ENCODE measurements at regions not wholly inside any gene's neighbourhood (a gene's known extent, or its start where the extent isn't known, plus 50 kb on each side); places are given as distances from the start of the nearest gene placed in this dataset.
"Not testable (repeated sequence)": the region's sequence is repeated elsewhere in the genome, so short reads cannot be mapped to it uniquely, and the experiment has no call there.

- H3K18ac ChIP-seq (ENCODE audit: low read depth, low read length); H2BK120ac ChIP-seq (ENCODE audit: low read depth, low read length); ATAC-seq (ENCODE audit: low read depth); H3K14ac ChIP-seq (replicated peaks; ENCODE audit: low read depth, low read length); H3K9ac ChIP-seq (ENCODE audit: low read depth, low read length); intact Hi-C loops (cut with micrococcal nuclease); H4K8ac ChIP-seq (ENCODE audit: low read depth in 2 of 2, low read length in 2 of 2); H4K20me1 ChIP-seq (ENCODE audit: insufficient read depth, low read length); H3K9me3 ChIP-seq (ENCODE audit: control insufficient read depth, insufficient read depth, low read length); H3K27me3 ChIP-seq (ENCODE audit: control insufficient read depth, insufficient read depth, low read length); H3K36me3 ChIP-seq (ENCODE audit: control insufficient read depth, insufficient read depth, low read length); H3K56ac ChIP-seq (ENCODE audit: extremely low read depth, insufficient read depth, low read length); H2BK5ac ChIP-seq (ENCODE audit: low read depth, low read length, poor library complexity, severe bottlenecking); dilution Hi-C loops (cut with HindIII; ENCODE audit: low sequenced_read_pairs, unreplicated experiment); H3K79me1 ChIP-seq (ENCODE audit: low read depth in 1 of 2, low read length in 2 of 2); H3K4ac ChIP-seq (ENCODE audit: low read depth, low read length); BruUV-seq (replicated peaks); H3K4me3 ChIP-seq (ENCODE audit: insufficient read depth, low read depth, low read length); H3K4me2 ChIP-seq (ENCODE audit: low read depth, low read length); H2AK9ac ChIP-seq (replicated peaks; ENCODE audit: low read depth, low read length, poor library complexity); in situ Hi-C loops (cut with MboI; ENCODE audit: low sequenced_read_pairs); H3K27ac ChIP-seq (ENCODE audit: insufficient read depth, low read length); H3K23ac ChIP-seq (ENCODE audit: low read depth, low read length); H4K91ac ChIP-seq (ENCODE audit: insufficient read depth, low read depth, low read length); H4K5ac ChIP-seq (ENCODE audit: low read depth, low read length); H2BK20ac ChIP-seq (ENCODE audit: low read depth, low read length); POLR2A ChIA-PET (ENCODE audit: unreplicated experiment); H3K9me1 ChIP-seq (ENCODE audit: insufficient read depth, low read length); H3K4me1 ChIP-seq (ENCODE audit: control insufficient read depth, insufficient read depth, low read length); H2AFZ ChIP-seq (replicated peaks; ENCODE audit: low read length, poor library complexity); CTCF ChIA-PET; H2AK5ac ChIP-seq (ENCODE audit: low read depth, low read length); DNase-seq; H2BK15ac ChIP-seq (ENCODE audit: low read depth, low read length): not testable (repeated sequence)
- no CpG with 5 or more reads among the region's 47 CpGs for WGBS, 2 experiments (ENCODE audit: extremely low coverage in 2 of 2, insufficient read length in 1 of 2)
Observed at GRCh38 chr2:91851689-91852420, 3019.4 kb upstream of the TEKT4 start.

- ATAC-seq (ENCODE audit: low read depth); H3K4me1 ChIP-seq (ENCODE audit: control insufficient read depth, insufficient read depth, low read length); H2AFZ ChIP-seq (replicated peaks; ENCODE audit: low read length, poor library complexity); H4K8ac ChIP-seq (ENCODE audit: low read depth in 2 of 2, low read length in 2 of 2); H3K27me3 ChIP-seq (ENCODE audit: control insufficient read depth, insufficient read depth, low read length); H3K9ac ChIP-seq (ENCODE audit: low read depth, low read length); H4K91ac ChIP-seq (ENCODE audit: insufficient read depth, low read depth, low read length); H3K14ac ChIP-seq (replicated peaks; ENCODE audit: low read depth, low read length); H3K9me3 ChIP-seq (ENCODE audit: control insufficient read depth, insufficient read depth, low read length); H2BK120ac ChIP-seq (ENCODE audit: low read depth, low read length); dilution Hi-C loops (cut with HindIII; ENCODE audit: low sequenced_read_pairs, unreplicated experiment); H2AK5ac ChIP-seq (ENCODE audit: low read depth, low read length); DNase-seq; CTCF ChIA-PET; H4K5ac ChIP-seq (ENCODE audit: low read depth, low read length); H2BK5ac ChIP-seq (ENCODE audit: low read depth, low read length, poor library complexity, severe bottlenecking); H3K18ac ChIP-seq (ENCODE audit: low read depth, low read length); intact Hi-C loops (cut with micrococcal nuclease); H3K56ac ChIP-seq (ENCODE audit: extremely low read depth, insufficient read depth, low read length); H4K20me1 ChIP-seq (ENCODE audit: insufficient read depth, low read length); H3K23ac ChIP-seq (ENCODE audit: low read depth, low read length); H3K27ac ChIP-seq (ENCODE audit: insufficient read depth, low read length); H3K79me1 ChIP-seq (ENCODE audit: low read depth in 1 of 2, low read length in 2 of 2); BruUV-seq (replicated peaks); H2AK9ac ChIP-seq (replicated peaks; ENCODE audit: low read depth, low read length, poor library complexity); H2BK15ac ChIP-seq (ENCODE audit: low read depth, low read length); H3K4me3 ChIP-seq (ENCODE audit: insufficient read depth, low read depth, low read length); H3K36me3 ChIP-seq (ENCODE audit: control insufficient read depth, insufficient read depth, low read length); in situ Hi-C loops (cut with MboI; ENCODE audit: low sequenced_read_pairs); H3K4ac ChIP-seq (ENCODE audit: low read depth, low read length); H3K9me1 ChIP-seq (ENCODE audit: insufficient read depth, low read length); H2BK20ac ChIP-seq (ENCODE audit: low read depth, low read length); H3K4me2 ChIP-seq (ENCODE audit: low read depth, low read length); POLR2A ChIA-PET (ENCODE audit: unreplicated experiment): not testable (repeated sequence)
- 100% methylated on average over 1 of the region's 1 CpG; no CpG with 5 or more reads in 1 of the 2 experiments for WGBS, 2 experiments (ENCODE audit: extremely low coverage in 2 of 2, insufficient read length in 1 of 2)
Observed at GRCh38 chr2:91856971-91857370, 3014.3 kb upstream of the TEKT4 start.

All from IMR-90 (cell line).